SK-N-SH treated with all-trans-retinoic acid at 6 μM for 48 hours (cell line): ENCODE measurements at regions not wholly inside any gene's neighbourhood (a gene's known extent, or its start where the extent isn't known, plus 50 kb on each side); places are given as distances from the start of the nearest gene placed in this dataset.

Experiments used
- CSDC2 ChIP-seq: fragments of 250-450 bp; sonication (Bioruptor Pico); IDR thresholded peaks from 2 replicates; pipeline ENCODE4 v1.5.0; 2020; ENCODE audit warnings: mild to moderate bottlenecking, moderate library complexity
- ESRRG ChIP-seq: fragments of 250-450 bp; sonication (Bioruptor Pico); IDR thresholded peaks from 2 replicates; pipeline ENCODE4 v1.6.1; 2021; ENCODE audit warnings: mild to moderate bottlenecking
- GLIS3 ChIP-seq: fragments of 250-450 bp; sonication (Bioruptor Pico); IDR thresholded peaks from 2 replicates; pipeline ENCODE4 v1.5.0; 2020; ENCODE audit warnings: mild to moderate bottlenecking, moderate library complexity
- ISL1 ChIP-seq: fragments of 250-450 bp; sonication (Bioruptor Pico); IDR thresholded peaks from 2 replicates; pipeline ENCODE4 v2.1.2; 2022; ENCODE audit warnings: mild to moderate bottlenecking, moderate library complexity
- OSR1 ChIP-seq: fragments of 250-450 bp; sonication (Bioruptor Pico); IDR thresholded peaks from 2 replicates; pipeline ENCODE4 v1.8.0; 2022; ENCODE audit warnings: moderate library complexity, mild to moderate bottlenecking, inconsistent platforms
- RARB ChIP-seq: fragments of 250-450 bp; sonication (Bioruptor Pico); IDR thresholded peaks from 2 replicates; pipeline ENCODE4 v1.8.0; 2021; ENCODE audit warnings: mild to moderate bottlenecking, moderate library complexity
- TCF4 ChIP-seq: fragments of 250-450 bp; sonication (Bioruptor Pico); IDR thresholded peaks from 2 replicates; pipeline ENCODE4 v1.8.0; 2021; ENCODE audit warnings: mild to moderate bottlenecking, moderate library complexity, borderline replicate concordance
- ZFP3 ChIP-seq: fragments of 250-450 bp; sonication (Bioruptor Pico); IDR thresholded peaks from 2 replicates; pipeline ENCODE4 v1.5.0; 2020; ENCODE audit warnings: mild to moderate bottlenecking, moderate library complexity
- ZFP30 ChIP-seq: fragments of 450-650 bp; formaldehyde crosslinking; IDR thresholded peaks from 2 replicates; pipeline ENCODE4 v1.5.0; 2022; ENCODE audit warnings: mild to moderate bottlenecking, moderate library complexity
- ZNF70 ChIP-seq: fragments of 450-650 bp; formaldehyde crosslinking; IDR thresholded peaks from 2 replicates; pipeline ENCODE4 v1.5.0; 2020; ENCODE audit warnings: mild to moderate bottlenecking, moderate library complexity
- TF ChIP-seq, protein P1 (sequence below): fragments of 250-450 bp; sonication (Bioruptor Pico); IDR thresholded peaks from 2 replicates; pipeline ENCODE4 v1.8.0; 2020; ENCODE audit warnings: mild to moderate bottlenecking, moderate library complexity, borderline replicate concordance
- TF ChIP-seq, protein P2 (sequence below): fragments of 250-450 bp; sonication (Bioruptor Pico); IDR thresholded peaks from 2 replicates; pipeline ENCODE4 v1.5.1; 2021; ENCODE audit warnings: mild to moderate bottlenecking, moderate library complexity
- TF ChIP-seq, protein P3 (sequence below): fragments of 250-450 bp; sonication (Bioruptor Pico); IDR thresholded peaks from 2 replicates; pipeline ENCODE4 v1.5.1; 2020; ENCODE audit warnings: low read depth, mild to moderate bottlenecking, moderate library complexity

DNA sequence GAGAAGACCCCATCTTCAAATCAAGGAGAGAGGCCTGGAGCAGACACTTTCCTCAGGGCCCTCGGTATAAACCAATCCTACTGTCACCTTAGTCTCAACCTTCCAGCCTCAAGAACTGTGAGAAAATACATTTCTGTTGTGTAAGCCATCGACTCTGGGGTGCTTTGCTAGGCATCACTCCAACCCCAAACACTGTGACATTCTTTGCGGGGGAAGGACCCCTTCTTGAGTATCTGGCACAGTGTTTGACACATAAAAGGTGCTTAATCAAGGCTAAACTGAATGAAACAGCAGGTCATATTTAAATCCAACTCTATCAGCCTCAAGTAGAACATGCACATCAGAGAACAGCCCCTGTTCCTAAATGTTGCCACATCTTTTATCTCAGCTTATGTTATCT, 558.1 kb downstream of the INSC start:
- TF ChIP-seq OSR1 (CRISPR knock-in tag) (no peak), ZFP3 (CRISPR knock-in tag) (no peak), ESRRG (CRISPR knock-in tag) (no peak), RARB (no peak), ISL1 (CRISPR knock-in tag) (no peak), CSDC2 (no peak), ZFP30 (CRISPR knock-in tag) (no peak), TCF4 (no peak), ZNF70 (CRISPR knock-in tag) (no peak), GLIS3 (no peak)
- TF ChIP-seq, protein P1, sequence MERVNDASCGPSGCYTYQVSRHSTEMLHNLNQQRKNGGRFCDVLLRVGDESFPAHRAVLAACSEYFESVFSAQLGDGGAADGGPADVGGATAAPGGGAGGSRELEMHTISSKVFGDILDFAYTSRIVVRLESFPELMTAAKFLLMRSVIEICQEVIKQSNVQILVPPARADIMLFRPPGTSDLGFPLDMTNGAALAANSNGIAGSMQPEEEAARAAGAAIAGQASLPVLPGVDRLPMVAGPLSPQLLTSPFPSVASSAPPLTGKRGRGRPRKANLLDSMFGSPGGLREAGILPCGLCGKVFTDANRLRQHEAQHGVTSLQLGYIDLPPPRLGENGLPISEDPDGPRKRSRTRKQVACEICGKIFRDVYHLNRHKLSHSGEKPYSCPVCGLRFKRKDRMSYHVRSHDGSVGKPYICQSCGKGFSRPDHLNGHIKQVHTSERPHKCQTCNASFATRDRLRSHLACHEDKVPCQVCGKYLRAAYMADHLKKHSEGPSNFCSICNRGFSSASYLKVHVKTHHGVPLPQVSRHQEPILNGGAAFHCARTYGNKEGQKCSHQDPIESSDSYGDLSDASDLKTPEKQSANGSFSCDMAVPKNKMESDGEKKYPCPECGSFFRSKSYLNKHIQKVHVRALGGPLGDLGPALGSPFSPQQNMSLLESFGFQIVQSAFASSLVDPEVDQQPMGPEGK (CRISPR knock-in tag): no peak
- TF ChIP-seq, protein P2, sequence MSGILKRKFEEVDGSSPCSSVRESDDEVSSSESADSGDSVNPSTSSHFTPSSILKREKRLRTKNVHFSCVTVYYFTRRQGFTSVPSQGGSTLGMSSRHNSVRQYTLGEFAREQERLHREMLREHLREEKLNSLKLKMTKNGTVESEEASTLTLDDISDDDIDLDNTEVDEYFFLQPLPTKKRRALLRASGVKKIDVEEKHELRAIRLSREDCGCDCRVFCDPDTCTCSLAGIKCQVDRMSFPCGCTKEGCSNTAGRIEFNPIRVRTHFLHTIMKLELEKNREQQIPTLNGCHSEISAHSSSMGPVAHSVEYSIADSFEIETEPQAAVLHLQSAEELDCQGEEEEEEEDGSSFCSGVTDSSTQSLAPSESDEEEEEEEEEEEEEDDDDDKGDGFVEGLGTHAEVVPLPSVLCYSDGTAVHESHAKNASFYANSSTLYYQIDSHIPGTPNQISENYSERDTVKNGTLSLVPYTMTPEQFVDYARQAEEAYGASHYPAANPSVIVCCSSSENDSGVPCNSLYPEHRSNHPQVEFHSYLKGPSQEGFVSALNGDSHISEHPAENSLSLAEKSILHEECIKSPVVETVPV (CRISPR knock-in tag): no peak
- TF ChIP-seq, protein P3, sequence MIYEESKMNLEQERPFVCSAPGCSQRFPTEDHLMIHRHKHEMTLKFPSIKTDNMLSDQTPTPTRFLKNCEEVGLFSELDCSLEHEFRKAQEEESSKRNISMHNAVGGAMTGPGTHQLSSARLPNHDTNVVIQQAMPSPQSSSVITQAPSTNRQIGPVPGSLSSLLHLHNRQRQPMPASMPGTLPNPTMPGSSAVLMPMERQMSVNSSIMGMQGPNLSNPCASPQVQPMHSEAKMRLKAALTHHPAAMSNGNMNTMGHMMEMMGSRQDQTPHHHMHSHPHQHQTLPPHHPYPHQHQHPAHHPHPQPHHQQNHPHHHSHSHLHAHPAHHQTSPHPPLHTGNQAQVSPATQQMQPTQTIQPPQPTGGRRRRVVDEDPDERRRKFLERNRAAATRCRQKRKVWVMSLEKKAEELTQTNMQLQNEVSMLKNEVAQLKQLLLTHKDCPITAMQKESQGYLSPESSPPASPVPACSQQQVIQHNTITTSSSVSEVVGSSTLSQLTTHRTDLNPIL: no peak
